ENCODE measurements at regions not wholly inside any gene's neighbourhood (a gene's known extent, or its start where the extent isn't known, plus 50 kb on each side); places are given as distances from the start of the nearest gene placed in this dataset.
"Not testable (repeated sequence)": the region's sequence is repeated elsewhere in the genome, so short reads cannot be mapped to it uniquely, and the experiment has no call there.

- no peak for DNase-seq (ENCODE audit: low spot score)
Measured at GRCh38 chr3:74832925-74833324, 218.5 kb upstream of the CNTN3 start.

DNA sequence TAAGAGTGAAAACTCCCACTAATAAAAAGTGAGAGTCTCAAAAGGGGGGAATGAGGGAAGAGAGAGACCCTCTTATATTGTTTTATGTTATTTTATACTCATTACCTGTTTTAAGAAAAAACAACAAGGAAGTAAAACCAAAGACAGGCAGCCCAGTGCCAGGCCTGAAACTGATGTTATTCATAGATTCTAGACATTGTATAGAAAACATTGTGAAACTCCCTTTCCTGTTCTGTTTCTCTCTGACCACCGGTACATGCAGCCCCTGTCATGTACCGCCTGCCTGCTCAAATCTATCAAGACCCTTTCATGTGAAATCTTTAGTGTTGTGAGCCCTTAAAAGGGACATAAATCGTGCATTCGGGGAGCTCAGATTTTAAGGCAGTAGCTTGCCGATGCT lies 216.4 kb upstream of the CNTN3 start:
- DNase-seq (ENCODE audit: low spot score) = not testable (repeated sequence)

DNA sequence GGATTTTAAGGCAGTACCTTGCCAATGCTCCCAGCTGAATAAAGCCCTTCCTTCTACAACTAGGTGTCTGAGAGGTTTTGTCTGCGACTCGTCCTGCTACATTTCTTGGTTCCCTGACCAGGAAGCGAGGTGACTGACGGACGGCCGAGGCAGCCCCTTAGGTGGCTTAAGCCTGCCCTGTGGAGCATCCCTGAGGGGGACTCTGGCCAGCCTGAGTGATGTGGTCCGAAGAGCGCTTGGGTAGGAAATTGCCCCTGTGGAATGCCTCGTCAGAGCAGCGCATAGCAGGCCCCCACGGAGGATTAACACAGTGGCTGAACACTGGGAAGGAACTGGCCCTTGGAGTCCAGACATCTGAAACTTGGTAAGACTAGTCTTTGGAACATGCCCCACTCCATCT lies 210.9 kb upstream of the CNTN3 start:
- DNase-seq (ENCODE audit: low spot score) = not testable (repeated sequence)

DNA sequence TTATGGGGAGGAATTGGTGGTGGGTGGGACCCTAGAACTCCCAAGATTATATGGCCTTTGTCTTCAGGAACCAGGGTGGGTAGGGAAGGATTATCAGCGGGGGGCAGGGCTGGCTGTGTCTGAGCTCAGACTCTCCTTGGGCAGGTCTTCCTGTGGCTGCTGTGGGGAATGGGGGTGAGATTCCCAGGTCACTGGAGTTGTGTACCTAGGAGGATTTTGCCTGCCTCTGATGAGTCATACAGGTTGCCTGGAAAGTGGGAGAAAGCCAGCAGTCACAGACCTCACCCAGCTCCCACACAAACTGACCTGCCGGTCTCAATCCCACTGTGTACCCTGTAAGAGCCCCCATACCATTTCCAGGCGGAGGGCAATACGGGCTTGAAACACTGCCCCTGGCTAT lies 209.9 kb upstream of the CNTN3 start:
- no peak for DNase-seq (ENCODE audit: low spot score)

GRCh38 chr3:74814181-74814580 lies 199.7 kb upstream of the CNTN3 start:
- DNase-seq (ENCODE audit: low spot score) = no peak

DNA sequence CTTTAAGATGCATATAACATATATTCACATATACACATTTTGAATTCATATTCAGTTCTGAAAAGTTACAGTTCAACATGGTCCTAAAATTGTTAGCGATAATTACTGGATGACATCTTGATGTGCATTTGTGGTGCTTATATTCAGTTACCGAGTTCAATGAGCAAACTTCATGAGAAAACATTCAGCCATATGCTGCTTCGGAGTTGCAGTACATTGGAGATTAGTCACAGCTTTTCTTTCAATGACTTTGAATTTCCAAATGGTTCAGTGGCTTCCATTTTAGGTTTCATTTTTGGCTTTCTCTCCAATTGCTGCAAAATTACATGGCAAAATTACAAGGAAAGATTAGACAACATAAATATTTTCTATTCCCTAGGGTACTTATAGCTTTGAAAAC lies 198.3 kb upstream of the CNTN3 start:
- DNase-seq (ENCODE audit: low spot score) = no peak

- DNase-seq (ENCODE audit: low spot score) = no peak
Measured at GRCh38 chr3:74808506-74809275, 194.2 kb upstream of the CNTN3 start.

- no peak for DNase-seq (ENCODE audit: low spot score)
Measured at GRCh38 chr3:74801924-74802323, 187.5 kb upstream of the CNTN3 start.

GRCh38 chr3:74789111-74789510 lies 174.7 kb upstream of the CNTN3 start:
- DNase-seq (ENCODE audit: low spot score) = peak; percentile 84

GRCh38 chr3:74787011-74787410 lies 172.6 kb upstream of the CNTN3 start:
- no peak for DNase-seq (ENCODE audit: low spot score)

DNA sequence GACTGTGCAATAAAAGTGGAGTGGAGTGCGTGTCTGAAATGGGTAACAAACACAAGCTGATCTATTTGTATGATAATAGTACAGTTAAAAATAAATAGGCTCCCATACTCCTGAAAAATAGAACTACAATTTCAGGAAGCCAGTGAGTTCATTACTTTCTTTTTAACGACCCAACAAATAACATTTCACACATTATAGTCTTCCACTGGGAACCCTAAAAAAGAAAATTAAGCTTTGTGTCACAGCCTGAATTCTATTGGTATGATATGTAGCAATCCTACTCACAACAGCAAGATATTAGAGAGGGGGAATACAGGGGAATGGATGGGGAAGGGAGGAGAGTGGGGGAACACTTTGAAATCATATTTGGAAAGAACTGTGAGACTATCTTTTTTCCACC lies 156.9 kb upstream of the CNTN3 start:
- no peak for DNase-seq (ENCODE audit: low spot score)

DNA sequence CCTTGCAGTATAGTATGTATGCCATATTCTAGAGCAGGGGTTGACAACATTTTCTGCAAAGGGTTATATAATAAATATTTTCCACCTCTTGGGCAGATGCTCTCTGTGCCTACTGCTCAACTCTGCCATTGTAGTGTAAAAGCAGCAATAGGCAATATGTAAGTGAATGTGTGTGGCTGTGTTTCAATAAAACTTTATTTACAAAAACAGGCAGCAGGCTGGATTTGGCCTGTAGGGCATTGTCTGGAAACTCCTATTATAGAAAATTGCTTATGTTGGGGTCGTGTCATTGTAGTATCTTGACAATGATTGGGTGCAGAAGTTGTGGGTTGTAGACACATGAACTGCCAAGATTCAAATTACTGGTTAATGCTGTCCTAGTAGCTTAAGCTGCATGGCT lies 153.6 kb upstream of the CNTN3 start:
- DNase-seq (ENCODE audit: low spot score) = no peak

DNA sequence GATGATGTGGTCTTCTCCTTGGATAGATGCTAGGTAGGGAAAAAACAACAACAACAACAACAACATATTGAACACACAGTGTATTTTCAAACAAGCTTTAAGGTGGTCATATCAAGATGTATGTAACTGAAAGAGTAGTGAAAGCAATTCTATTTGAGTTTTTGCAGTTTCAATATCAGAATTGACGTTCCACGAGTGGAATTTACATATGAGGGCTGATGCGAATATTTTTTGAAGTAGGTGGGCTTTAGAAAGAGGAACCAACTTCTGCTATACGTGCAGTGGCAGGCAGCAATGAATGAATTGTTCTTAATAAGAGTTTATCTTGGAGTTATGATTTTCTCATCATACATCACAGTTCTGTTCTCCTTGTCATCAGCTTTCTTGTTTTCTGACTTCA lies 151.9 kb upstream of the CNTN3 start:
- DNase-seq (ENCODE audit: low spot score) = no peak

GRCh38 chr3:74763830-74764229 lies 149.4 kb upstream of the CNTN3 start:
- DNase-seq (ENCODE audit: low spot score) = no peak

GRCh38 chr3:74756674-74757073 lies 142.2 kb upstream of the CNTN3 start:
- no peak for DNase-seq (ENCODE audit: low spot score)

DNA sequence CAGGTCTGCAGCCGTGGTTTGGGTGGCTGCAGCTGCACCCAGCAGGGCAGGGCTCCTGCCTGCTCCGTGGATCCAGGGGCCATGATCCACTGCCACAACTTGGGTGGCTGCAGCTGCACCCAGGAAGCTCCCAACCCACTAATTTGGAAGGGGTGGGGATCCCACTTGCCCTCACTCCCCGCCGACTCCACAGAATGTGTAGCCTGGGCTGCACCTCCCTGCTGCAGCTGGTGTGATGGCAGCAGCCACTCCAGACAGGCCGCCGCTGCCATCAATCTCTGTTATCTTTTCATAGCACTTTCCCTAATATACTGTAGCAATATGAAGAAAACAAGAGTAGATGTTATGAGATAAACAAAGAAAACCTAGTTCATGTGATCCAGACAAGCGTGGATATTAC lies 137.8 kb upstream of the CNTN3 start:
- no peak for DNase-seq (ENCODE audit: low spot score)

DNA sequence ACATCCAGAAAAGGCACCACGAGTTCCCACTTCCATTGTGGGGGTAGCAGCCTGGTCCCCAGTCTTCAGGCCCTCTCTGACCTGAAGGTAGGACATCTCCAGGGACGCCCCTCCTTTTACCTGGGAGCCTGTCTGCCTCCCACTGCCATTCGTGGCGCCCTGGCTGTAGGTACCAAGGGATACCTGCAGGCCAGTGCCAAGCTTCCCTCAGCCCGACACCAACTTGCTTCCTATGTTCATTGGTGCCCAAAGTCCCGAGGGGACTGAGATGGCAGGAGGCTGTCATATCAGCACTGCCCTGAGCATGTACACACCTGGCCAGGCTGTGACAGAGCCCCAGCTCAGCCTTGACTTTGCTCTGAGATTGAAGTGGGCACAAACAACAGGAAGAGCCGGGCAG lies 137.3 kb upstream of the CNTN3 start:
- DNase-seq (ENCODE audit: low spot score) = no peak

DNA sequence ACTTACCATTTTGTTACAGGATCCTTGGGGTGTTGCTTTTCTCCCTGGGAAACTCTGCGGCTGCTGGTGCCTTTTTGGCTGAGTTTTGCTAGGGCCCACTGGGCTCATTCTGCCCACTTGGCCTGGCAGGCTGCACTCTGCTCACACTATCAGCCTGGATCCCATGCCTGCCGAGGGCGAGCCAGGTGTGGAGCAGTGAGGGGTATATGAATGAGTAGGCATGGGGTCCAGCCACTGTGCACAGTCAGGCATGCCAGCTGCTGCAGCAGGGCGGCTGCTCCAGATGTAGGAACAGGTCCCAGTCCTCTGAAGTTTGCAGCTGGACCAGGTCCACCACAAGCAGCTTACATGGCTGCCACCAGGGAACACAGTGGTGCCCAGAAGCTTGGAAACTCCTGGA lies 136.4 kb upstream of the CNTN3 start:
- no peak for DNase-seq (ENCODE audit: low spot score)

DNA sequence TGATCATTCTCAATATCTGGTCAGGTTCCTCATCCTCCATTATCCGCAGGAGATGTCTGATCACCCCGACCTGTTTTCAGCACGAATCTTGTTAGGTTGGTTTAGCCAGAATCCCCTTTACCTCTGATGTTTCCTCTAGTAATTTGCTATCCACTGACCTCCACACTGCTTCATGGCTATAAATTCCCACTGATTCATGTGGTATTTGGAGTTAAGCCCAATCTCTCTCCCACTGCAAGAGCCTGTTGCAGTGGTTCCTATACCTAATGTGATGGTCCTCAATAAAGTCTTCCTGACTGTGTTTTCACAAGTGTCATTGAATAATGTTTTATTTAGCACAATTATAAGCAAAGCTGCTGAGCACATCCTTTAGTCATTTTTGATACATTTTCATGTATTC lies 124.8 kb upstream of the CNTN3 start:
- no peak for DNase-seq (ENCODE audit: low spot score)

GRCh38 chr3:74722211-74722610 lies 107.8 kb upstream of the CNTN3 start:
- no peak for DNase-seq (ENCODE audit: low spot score)

DNA sequence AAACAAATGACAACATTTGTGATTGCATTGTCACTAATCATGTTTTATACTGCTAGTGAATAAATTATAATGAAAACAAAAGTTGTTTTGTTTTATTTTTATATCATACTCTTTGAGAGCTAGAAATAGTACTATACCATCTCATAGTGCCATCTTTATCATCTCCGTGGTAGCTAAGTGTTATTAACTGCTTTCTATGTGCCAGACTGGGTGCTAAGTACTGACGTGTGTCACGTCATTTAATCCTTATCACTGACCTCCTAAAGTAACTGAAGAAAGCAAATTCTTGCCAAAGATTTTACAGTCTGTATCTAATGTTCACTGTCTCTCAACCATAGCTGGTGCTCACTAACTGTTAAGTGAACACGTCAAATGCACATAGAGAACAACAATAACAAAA lies 99.5 kb upstream of the CNTN3 start:
- no peak for DNase-seq (ENCODE audit: low spot score)

GRCh38 chr3:74711913-74712512 lies 97.6 kb upstream of the CNTN3 start:
- DNase-seq (ENCODE audit: low spot score) = no peak

- DNase-seq (ENCODE audit: low spot score) = no peak
Measured at GRCh38 chr3:74709951-74710350, 95.5 kb upstream of the CNTN3 start.
